ENCODE measurements at regions not wholly inside any gene's neighbourhood (a gene's known extent, or its start where the extent isn't known, plus 50 kb on each side); places are given as distances from the start of the nearest gene placed in this dataset.

DNA sequence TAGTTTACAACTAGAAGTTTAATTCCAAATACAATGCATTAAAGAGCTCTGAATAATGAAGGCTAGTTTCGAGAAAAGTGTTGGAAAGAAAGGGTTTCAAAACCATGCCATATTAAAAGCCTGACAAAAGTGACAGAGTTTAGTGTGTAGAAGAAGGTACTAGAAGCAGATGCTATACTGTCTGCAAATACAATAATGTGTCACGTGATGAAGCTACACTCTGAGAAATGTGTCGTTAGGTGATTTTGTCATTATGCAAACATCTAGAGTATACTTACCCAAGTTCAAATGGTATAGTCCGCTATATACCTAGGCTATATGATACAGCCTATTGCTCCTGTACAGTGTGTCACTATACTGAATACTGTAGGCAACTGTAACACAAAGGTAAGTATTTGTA is 494.1 kb downstream of the TLE1 start:
- TF ChIP-seq POLR2A (IDR thresholded peaks at IDR 0.05) (no peak), POLR2AphosphoS5 (IDR thresholded peaks at IDR 0.05; ENCODE audit: insufficient read depth in 1 of 2, low read depth in 1 of 2) (no peak)

Measured in vagina (tissue), 2 donors.